GM18867 (cell line): ENCODE measurements at regions not wholly inside any gene's neighbourhood (a gene's known extent, or its start where the extent isn't known, plus 50 kb on each side); places are given as distances from the start of the nearest gene placed in this dataset.
A peak's percentile ranks its signal among the peaks of the same experiment; 100 is the strongest.
"Not testable (repeated sequence)": the region's sequence is repeated elsewhere in the genome, so short reads cannot be mapped to it uniquely, and the experiment has no call there.

ENCODE experiments used
- ATAC-seq: cut with Tn5 transposase; IDR thresholded peaks from one replicate; pipeline ENCODE4 v1.9.1; 2021; ENCODE audit warnings: mild to moderate bottlenecking, moderate library complexity; ENCODE audit not compliant: unreplicated experiment

DNA sequence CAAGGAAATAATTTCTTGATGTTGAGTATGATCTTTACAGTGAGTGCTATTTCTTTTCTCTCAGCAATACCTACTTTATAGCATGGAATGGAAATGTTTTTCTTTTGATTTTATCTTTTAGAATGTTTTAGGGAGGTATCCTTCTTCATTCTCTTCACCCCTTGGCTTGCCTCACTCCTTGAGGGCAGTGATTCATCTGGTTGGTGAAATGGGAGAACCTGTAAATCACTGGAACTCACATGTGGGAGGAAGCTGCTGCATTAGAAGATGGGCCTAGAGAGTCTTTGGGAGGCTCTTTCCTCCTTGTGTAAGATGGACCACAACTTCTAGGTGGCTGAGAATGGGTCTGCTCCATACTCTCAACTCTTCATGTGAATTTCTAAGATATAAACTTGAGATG, 244.8 kb upstream of the SYNCRIP start:
- ATAC-seq: no peak

DNA sequence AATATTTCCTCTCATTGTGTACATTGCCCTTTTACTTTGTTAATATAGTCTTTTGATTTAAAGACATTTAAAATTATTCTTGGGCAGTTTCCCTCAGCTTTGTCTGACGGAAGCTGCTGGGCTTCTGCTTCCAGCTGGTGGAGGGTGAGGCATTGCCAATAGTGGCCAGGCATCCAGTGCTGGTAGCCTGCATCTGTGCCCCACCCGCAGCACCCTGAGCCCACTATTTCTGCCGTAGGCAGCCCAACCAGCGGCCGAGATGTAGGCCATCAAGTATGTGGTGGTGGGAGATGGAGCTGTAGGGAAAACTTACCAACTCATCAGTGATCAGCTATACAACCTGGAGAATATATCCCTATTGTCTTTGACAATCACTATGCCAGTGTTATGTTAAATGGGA, 226.0 kb upstream of the SYNCRIP start:
- ATAC-seq: no peak

DNA sequence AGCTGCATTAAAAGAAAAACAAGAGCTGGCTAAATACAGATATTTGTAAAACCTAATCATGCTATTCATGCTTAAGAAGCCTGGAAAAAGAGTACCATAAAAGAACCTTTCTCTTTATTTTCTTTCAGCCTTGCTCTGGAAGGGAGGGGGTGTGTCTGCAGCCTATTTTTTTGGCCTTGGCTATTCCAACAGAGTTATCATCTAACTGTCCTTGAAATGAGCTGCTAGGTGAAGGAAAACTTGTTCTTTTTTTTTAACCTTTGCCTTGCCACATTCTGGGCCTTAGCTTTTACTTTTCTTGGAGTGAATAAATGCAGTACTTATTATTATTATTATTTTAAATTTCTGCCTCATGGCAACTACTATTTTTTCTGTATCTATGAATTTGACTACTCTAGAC, 224.9 kb upstream of the SYNCRIP start:
- no peak for ATAC-seq

DNA sequence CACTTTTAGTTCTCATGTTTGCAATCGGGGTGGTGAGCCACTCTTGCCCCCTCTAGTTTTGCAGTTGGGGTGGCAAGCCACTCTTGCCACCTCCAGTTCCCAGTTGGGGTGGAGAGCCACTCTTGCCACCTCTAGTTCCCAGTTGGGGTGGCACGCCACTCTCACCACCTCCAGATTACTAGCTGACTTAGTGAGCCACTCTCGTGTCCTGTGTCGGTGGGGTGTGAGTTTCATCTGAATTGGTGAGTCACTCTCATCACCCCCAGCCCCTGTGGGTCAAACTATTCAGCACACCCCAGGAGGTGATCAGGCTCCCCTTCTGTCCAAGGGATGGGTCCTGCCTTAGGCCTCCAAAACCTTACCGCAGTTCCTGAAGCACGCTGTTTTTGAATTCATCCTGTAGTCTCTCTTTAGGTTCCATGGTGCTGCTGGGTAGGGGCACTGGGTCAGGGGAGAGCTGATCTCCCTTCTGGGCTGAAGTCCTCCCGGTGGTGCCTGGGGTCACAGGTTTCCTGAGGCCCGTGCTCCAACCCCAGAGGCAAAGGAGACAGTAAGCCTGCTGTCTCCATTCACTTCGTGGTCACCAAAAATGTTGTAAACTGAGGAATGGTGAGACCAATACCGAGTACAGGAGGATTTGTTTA, 224.2 kb upstream of the SYNCRIP start:
- no peak for ATAC-seq

DNA sequence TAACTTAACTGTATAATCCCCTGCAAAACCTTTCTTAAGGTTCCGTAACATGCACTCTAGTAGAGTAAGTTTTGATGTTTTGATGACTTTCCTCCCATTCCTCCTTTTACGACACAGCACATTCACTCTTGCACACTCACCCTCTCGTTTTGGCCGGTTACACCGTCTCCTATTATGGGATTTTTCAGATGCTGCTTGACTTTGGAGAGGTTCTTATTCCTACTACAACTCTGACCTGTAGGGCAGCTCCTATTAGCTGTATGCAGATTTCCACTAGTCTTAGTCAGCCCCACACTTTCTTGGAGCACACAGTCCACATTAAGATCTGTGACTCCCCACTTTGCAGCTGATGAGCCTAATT, 223.7 kb upstream of the SYNCRIP start:
- ATAC-seq: no peak

DNA sequence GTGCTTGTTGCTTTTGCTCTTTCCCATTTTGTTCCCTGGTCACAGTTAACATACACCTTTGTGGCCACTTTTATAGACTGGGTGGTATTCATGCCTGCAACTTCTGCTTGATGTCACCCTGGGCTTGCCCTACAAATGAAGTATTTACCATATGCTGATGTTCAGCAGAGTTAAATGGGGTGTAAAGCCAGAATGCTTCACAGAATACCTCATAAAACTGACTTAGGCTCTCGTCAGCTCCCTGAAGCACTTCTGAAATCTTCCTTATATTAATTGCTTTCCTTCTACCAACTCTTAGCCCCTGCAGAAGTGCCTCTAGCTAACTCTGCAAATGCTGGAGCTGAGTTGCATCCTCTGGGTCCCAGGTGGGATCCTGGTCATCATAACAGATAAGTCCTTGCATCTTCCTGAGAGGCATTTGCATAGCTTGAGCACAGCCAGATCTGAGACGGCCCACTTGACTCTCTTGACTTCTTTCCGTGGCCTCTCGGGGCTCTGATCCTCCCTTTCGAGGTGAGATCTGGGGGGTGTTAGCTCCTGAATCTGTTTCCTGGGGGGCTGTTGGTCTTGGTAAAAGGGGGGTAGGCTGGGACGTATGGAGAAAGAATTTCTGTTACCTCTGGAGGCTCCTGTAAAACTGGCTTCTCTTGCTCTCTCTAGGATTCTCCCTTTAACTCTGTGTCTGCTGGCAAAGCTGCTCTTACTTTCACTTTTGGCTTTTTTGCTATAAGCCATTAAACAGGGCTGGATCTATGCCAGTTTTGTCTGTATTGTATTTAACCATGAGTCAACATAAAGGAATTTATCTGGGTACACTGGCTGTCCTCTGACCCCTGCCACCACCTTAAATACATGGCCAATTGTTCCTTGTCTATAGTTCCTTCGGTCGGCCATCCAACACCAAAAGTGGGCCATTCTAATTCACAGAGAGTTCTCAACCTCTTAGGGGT, 223.0 kb upstream of the SYNCRIP start:
- peak; percentile 82 for ATAC-seq

DNA sequence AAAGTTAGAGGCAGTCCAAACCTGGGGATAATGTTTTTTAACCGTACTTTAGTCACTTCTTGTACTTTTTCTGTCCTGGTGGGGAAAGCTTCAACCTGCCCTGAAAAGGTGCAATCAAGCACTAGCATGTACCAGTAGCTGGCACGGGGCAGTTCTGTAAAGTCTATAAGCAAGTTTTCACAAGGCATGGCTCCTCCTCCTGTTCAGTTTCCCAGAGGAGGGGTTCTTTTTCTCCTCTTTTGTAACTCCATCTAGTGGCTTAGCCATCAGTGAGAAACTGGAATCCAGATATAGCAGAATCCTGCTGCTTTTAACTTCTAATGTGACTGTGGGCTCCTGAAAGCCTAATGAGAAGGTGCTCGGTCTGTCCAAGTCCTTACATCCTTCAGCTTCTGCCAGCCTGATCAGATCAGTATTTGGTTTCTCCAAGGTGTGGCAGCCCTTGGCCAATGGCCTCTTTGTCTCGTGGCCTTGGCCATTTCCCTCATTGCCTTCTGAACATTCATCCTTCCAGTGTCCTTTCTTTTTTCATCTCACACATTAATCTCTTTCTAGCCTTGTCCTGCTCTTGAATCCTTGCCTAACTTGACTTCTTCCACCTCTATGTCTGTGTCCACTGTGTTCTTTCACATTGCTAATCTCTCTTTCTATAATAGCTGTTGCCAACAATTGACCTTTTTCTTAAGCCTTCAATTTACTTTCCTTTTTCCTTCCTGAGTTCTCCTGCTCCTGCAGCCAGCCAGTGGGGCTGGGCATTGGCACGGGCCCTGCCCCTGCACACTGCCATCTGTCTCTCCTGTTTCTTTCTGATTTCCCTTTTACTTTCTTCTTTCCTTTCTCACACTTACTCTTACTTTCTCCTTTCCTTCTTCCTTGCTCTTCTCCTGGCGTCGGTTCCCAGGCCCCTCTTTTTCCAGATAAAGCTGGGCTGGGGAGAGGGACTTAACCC, 222.0 kb upstream of the SYNCRIP start:
- no peak for ATAC-seq

DNA sequence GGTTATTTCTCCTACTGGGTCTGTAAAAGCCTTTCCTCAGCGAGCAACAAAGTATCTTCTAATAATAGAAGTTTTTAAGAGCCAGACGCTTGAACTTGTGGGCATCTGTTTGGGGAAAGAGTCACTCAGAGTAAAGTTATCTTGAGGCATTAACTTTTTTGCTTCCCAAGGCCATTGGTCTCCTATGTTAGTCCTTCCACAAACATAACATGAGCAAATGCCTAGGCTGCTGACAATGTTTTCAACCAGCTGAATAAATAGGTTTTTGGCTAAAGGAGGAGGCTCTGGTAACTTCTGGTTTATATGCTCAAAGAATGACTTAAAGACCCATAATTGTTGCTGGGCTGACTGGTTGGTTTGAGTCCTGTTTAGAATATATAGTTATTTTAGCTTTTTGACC, 213.5 kb upstream of the SYNCRIP start:
- ATAC-seq: no peak

DNA sequence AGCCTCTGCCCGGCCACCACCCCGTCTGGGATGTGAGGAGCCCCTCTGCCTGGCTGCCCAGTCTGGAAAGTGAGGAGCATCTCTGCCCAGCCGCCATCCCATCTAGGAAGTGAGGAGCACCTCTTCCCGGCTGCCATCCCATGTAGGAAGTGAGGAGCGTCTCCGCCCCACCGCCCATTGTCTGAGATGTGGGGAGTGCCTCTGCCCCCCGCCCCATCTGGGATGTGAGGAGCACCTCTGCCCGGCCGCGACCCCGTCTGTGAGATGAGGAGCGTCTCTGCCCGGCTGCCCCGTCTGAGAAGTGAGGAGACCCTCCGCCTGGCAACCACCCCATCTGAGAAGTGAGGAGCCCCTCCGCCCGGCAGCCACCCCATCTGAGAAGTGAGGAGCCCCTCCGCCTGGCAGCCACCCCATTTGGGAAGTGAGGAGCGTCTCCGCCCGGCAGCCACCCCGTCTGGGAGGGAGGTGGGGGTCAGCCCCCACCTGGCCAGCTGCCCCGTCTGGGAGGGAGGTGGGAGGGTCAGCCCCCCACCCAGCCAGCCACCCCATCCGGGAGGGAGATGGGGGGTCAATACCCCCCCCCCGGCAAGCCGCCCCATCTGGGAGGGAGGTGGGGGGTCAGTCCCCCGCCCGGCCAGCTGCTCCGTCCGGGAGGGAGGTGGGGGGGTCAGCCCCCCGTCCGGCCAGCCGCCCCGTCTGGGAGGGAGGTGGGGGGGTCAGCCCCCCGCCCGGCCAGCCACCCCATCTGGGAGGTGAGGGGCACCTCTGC, 195.8 kb upstream of the SYNCRIP start:
- ATAC-seq: not testable (repeated sequence)

DNA sequence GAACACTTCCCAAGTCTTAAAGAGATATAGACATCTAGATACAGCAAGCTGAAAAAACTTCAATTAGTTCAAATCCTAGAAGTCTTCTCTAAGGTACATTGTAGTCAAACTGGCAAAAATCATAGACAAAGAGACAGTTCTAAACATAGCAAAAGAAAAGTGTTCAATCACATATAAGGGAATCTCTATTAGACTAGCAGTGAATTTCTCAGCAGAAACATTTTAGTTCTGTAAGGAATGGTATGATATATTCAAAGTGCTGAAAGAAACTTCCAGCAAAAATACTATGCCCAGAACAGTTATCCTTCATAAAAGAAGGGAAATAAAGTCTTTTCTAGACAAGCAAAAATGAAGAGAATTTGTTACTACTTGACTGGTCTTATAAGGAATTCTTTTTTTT, 186.3 kb upstream of the SYNCRIP start:
- no peak for ATAC-seq

DNA sequence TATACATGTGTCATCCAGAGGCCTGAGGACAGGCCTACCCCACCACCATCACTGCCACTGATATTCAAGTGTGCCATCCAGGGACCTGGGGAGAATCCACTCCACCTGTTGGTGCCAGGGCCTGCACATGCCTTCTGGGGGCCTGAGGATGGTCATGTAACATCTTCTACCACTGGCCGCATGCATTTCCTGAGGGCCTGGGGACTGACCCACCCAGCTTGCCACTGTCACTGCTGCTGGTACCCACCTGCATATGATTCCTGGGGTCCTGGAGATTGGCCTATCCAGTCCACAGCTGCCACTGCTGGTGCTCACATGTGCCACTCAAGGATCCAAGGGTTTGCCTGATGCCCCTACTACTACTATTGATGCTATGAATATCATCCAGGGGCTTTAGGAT, 184.3 kb upstream of the SYNCRIP start:
- ATAC-seq: no peak

DNA sequence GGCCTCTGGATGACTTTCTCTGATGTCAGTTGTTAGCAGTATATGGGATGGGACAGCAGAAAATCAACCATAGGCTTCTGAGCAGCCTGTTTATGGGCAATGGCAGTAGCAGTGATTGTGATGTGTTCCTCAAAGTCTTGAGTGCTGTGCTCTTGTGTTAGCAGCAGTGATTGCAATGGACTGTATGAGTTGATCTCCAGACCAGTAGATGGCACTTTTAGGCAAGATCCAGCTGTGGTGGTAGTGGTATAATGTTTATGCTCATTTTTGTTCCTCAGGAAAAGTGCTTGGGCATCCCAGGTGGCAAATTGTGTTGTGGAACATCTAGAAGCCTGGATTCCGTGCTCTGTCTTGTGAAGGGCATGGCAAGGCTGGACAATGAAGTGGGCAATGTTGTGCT, 181.6 kb upstream of the SYNCRIP start:
- ATAC-seq: no peak

DNA sequence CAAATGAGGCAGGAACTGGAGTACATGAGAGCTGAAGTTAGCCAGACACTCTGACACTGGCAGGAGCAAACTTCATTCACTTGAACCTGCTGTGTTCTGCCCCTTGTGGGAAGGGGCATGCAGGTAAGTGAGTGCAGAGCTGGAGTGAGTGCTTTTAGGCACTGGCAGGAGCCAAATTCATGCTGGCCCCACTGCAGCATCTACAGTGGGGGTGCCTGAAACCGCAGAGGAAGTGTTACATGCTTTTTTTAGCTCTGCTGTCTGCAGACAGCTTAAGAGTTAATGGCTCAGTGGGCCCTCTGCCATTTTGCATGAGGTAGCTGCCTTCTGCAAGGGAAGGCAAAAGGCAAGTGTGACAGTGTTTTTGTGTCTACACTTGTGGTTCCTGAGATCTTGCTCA, 167.9 kb upstream of the SYNCRIP start:
- no peak for ATAC-seq

DNA sequence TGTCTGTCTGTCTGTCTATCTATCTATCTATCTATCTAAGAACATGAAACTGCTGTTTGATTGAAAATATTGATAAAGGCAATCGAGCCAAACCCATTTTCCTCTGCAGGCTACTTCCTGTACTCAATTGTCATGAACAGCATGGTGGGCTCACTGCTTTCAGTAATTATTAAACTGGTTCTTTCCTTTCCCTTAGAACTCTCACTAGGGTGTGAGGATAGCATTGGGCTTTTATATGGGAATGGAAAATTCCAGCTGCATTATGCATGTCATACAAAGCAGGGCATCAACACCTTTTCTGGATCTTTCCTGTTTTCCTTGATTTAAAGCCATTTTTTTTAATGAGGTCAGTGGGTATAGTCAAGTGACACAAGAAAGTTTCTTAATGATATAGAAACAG, 161.0 kb upstream of the SYNCRIP start:
- no peak for ATAC-seq

DNA sequence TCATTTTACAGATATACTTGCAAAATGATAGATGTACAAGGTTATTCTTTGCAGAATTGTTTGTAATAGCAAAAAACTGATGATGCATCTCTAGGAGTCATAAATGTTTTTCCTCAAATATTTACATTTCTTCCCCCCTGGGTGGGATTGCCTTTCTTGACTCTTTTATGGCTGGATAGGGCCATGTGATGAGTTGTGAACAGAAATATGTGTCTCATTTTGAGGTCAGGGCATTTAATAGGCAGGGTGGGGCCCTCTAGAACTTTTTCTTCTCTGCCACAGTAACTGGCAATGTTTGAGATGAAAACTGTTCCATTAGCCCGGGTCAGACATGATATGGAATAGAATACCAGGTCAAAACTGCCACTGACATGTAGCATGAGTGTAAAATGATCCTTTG, 159.5 kb upstream of the SYNCRIP start:
- no peak for ATAC-seq

DNA sequence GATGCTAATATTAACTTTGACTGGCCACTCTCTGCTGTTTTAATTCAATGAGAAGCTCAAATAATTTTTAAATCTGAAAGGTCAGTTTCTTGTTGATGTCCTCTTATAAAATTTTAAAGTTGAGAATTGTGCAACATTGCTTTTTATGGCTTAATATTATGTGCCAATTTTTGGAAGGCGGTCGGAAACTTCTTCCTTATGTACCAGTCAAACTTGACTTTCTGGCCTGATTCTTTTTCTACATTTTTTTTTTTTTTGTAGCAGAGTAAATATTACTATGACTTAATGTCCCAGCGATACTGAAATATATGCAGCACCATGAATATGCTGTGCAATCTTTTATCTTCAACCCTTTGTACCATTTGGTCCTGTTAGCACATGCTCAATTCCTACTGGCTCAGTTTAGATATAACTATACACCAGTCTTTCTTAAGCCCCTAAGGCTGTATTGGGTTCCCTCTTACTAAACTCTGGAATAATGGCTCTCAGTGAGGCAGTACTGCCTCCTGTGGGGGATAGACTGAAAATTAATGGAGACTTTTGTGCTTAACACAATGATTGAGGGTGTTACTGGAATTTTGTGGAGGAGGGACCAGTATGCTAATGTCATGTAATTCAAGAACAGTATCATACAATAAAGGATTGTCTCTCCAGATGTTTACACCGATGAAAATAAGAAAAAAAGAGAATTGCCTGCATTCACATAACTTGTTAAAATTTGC, 156.4 kb upstream of the SYNCRIP start:
- no peak for ATAC-seq

DNA sequence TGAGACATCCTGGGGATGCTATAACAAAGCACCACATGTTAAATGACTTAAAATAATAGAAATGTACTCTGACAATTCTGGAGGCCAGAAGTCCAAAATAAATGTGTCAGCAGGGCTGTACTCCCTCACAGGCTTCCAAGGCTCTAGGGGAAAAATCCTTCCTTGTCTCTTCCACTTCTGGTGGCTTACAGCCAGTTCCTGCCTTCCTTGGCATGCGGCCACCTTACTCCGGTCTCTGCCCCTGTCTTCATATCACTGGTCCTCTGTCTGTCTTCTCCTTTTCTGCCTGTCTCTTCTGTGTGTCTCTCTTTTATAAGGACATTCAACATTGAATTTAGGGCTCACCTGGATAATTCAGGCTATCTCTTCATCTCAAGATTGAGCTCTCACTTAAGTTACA, 155.3 kb upstream of the SYNCRIP start:
- no peak for ATAC-seq

DNA sequence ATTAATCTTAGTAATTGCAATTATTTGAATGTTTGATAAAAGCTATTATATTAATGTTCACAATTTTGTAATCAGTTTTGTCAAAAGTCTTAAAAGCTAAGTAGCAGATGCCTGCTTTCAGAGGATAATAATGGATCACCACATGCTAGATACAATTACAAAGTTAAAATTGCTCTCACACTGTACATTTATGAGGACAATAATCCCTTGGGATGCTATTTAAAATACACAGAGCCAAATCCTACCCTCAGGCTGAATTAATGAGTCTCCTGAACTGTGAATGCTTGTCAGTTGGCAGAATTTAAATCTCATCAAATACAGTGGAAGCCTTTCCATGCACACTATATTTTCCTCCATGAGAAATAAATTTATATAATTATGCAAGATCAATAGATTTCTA, 153.3 kb upstream of the SYNCRIP start:
- no peak for ATAC-seq

DNA sequence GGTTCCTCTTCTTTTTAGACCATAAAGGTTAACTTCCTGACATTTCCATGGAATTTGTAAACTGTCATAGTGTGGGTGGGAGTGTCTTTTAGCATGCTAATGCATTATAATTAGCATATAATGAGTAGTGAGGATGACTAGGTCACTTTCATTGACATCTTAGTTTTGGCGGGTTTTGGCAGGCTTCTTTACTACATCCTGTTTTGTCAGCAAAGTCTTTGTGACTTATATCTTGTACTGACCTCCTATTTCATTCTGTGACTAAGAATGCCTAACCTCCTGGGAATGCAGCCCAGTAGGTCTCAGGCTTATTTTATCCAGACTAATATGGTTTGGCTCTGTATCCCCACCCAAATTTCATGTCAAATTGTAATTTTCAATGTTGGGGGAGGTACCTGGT, 149.6 kb upstream of the SYNCRIP start:
- no peak for ATAC-seq

DNA sequence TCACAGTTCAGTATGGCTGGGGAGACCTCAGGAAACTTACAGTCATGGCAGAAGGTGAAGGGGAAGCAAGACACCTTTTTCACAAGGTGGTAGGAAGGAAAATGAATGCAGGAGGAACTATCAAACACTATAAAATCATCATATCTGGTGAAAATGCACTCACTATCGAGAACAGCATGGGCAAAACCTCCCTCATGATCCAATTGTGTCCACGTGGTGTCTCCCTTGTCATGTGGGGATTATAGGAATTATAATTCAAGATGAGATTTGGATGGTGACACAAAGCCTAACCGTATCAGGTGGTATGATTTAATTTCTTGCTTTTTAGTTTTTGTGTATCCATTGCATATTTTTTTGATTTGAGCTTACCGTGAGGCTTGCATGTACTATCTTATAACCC, 133.2 kb upstream of the SYNCRIP start:
- ATAC-seq: no peak
